DND-41 (cell line): ENCODE measurements at regions not wholly inside any gene's neighbourhood (a gene's known extent, or its start where the extent isn't known, plus 50 kb on each side); places are given as distances from the start of the nearest gene placed in this dataset.

Experiments
- ATAC-seq: fragments of 200-7000 bp; cut with Tn5 transposase; 3 replicates; pipeline ENCODE4 v1.9.1; 2021; ENCODE audit warnings: low read depth; ENCODE audit not compliant: insufficient read depth
- DNase-seq: peaks from one replicate; pipeline ENCODE4 v3.0.0-alpha.2; 2020
- H2AFZ ChIP-seq: 2 replicates; pipeline ENCODE4 v1.6.0; 2012; ENCODE audit warnings: low read depth, low read length
- H3K27ac ChIP-seq: 2 replicates; pipeline ENCODE4 v1.5.1; 2012; ENCODE audit warnings: low read length, inconsistent platforms
- H3K27me3 ChIP-seq: fragments of 200-600 bp; sonication (generic); 2 replicates; pipeline ENCODE4 v1.6.0; 2012; ENCODE audit warnings: low read length, mild to moderate bottlenecking, inconsistent platforms; ENCODE audit not compliant: insufficient read depth, poor library complexity
- H3K36me3 ChIP-seq: 2 replicates; pipeline ENCODE4 v1.5.1; 2012; ENCODE audit warnings: low read length, inconsistent platforms; ENCODE audit not compliant: insufficient read depth
- H3K4me1 ChIP-seq: 2 replicates; pipeline ENCODE4 v1.5.1; 2012; ENCODE audit warnings: mild to moderate bottlenecking, low read length; ENCODE audit not compliant: insufficient read depth
- H3K4me2 ChIP-seq: 2 replicates; pipeline ENCODE4 v1.6.0; 2012; ENCODE audit warnings: mild to moderate bottlenecking, moderate library complexity, low read length, inconsistent platforms; ENCODE audit not compliant: insufficient read depth
- H3K4me3 ChIP-seq, 2 experiments: fragments of 200-600 bp in 1 of 2; shearing (Covaris generic) in 1 of 2; 2 replicates each; pipeline ENCODE4 v1.5.1; 2012 to 2016; ENCODE audit warnings: inconsistent platforms in 2 of 2, low read length in 2 of 2, mild to moderate bottlenecking in 2 of 2, low read depth in 1 of 2, moderate library complexity in 1 of 2
- H3K79me2 ChIP-seq: 2 replicates; pipeline ENCODE4 v1.6.0; 2012; ENCODE audit warnings: low read length, inconsistent platforms; ENCODE audit not compliant: insufficient read depth
- H3K9ac ChIP-seq: 2 replicates; pipeline ENCODE4 v1.6.0; 2012; ENCODE audit warnings: low read depth, mild to moderate bottlenecking, inconsistent platforms, low read length, moderate library complexity
- H3K9me3 ChIP-seq: 2 replicates; pipeline ENCODE4 v1.5.1; 2012; ENCODE audit warnings: low read length, moderate library complexity, mild to moderate bottlenecking, inconsistent platforms; ENCODE audit not compliant: insufficient read depth, severe bottlenecking
- H4K20me1 ChIP-seq: 2 replicates; pipeline ENCODE4 v1.6.0; 2012; ENCODE audit warnings: low read length; ENCODE audit not compliant: insufficient read depth
- EZH2 ChIP-seq: IDR thresholded peaks from 3 replicates; pipeline ENCODE4 v1.6.1; 2012; ENCODE audit warnings: borderline replicate concordance, low read depth, mild to moderate bottlenecking, moderate library complexity, low read length, inconsistent platforms; ENCODE audit not compliant: severe bottlenecking
- TF ChIP-seq, protein P1 (sequence below): IDR thresholded peaks from 2 replicates; pipeline ENCODE4 v1.5.1; 2012; ENCODE audit warnings: borderline replicate concordance, low read length, moderate library complexity, mild to moderate bottlenecking; ENCODE audit not compliant: poor library complexity, severe bottlenecking; ENCODE audit errors: extremely low read depth

DNA sequence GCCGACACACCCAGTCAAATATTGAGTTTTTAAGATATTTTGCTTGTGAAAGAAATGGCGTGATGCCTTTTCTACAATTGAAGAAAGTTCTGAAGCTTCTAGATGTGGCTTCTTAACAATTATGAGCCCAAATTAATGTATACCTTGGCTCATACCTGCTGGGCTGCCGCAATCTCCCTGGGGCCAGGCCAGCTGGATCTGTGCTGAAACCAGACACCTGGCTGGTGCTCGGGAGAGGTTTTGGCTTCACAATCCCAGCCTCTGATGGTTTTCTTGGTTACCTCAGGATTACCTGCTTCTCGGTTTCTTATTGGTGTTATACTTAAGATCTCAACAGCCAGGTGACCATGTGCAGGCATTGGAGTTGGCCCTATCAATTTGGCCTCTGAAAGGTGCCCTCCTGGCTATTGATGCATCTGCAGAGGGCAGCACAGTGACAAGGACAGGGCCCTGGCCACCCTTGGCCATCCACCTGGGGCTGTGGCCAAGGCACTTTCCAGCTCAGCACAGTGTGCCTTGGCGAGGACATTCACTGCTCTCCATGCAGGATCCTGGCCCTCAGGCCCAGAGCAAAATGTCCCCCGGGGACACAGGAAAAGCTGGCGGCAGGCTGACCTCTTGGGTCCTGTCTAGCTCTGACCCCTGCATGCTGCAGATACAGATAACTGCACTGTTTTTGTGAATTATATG is 305.0 kb downstream of the ZNF536 start:
- no peak for TF ChIP-seq EZH2
- TF ChIP-seq, protein P1, sequence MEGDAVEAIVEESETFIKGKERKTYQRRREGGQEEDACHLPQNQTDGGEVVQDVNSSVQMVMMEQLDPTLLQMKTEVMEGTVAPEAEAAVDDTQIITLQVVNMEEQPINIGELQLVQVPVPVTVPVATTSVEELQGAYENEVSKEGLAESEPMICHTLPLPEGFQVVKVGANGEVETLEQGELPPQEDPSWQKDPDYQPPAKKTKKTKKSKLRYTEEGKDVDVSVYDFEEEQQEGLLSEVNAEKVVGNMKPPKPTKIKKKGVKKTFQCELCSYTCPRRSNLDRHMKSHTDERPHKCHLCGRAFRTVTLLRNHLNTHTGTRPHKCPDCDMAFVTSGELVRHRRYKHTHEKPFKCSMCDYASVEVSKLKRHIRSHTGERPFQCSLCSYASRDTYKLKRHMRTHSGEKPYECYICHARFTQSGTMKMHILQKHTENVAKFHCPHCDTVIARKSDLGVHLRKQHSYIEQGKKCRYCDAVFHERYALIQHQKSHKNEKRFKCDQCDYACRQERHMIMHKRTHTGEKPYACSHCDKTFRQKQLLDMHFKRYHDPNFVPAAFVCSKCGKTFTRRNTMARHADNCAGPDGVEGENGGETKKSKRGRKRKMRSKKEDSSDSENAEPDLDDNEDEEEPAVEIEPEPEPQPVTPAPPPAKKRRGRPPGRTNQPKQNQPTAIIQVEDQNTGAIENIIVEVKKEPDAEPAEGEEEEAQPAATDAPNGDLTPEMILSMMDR, result no peak
- DNase-seq (no peak), ATAC-seq (no peak)
- H3K27ac ChIP-seq, result no peak overlapping the region
- H3K4me3 ChIP-seq, result no peak overlapping the region
- H3K27me3 ChIP-seq, result peaks cover 4% of the 10 kb centered on the region
- H2AFZ ChIP-seq, result no peak overlapping the region
- H3K9ac ChIP-seq, result no peak overlapping the region
- H3K36me3 ChIP-seq, result no peaks in the 10 kb centered on the region
- H3K4me2 ChIP-seq, result no peak overlapping the region
- H3K9me3 ChIP-seq, result no peaks in the 10 kb centered on the region
- H3K79me2 ChIP-seq, result no peaks in the 10 kb centered on the region
- no peaks in the 10 kb centered on the region for H3K4me1 ChIP-seq
- no peaks in the 10 kb centered on the region; the same call in 1 of the 2 replicates for H4K20me1 ChIP-seq

DNA sequence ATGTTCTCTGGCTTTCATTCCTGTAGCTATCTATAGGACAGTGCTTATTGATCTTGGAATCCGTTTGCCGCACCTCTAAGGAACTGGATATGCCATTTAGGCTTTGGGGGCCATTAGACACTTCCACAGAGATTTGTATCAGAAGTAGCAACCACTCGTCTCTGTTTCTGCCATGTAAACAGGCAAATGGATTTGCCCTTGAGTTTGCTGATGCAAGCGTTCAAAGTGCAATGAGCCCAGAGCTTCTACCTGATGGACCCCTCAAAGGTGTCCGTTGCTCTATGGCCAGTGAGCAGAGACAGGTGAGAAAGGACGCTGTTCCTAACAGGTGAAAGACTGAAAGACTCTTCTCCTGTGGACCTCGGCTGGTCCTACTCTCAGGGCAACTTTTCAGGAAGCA is 302.9 kb downstream of the ZNF536 start:
- H2AFZ ChIP-seq, result no peak overlapping the region
- no peak overlapping the region for H3K9ac ChIP-seq
- no peak overlapping the region for H3K27ac ChIP-seq
- no peaks in the 10 kb centered on the region for H3K4me1 ChIP-seq
- DNase-seq (no peak), ATAC-seq (no peak)
- no peak overlapping the region for H3K4me3 ChIP-seq
- H3K9me3 ChIP-seq, result no peaks in the 10 kb centered on the region
- H3K36me3 ChIP-seq, result no peaks in the 10 kb centered on the region
- no peaks in the 10 kb centered on the region; the same call in 1 of the 2 replicates for H4K20me1 ChIP-seq
- no peaks in the 10 kb centered on the region for H3K79me2 ChIP-seq
- TF ChIP-seq EZH2, result no peak
- TF ChIP-seq, protein P1, result no peak
- H3K4me2 ChIP-seq, result no peak overlapping the region
- peaks cover 6% of the 10 kb centered on the region for H3K27me3 ChIP-seq

DNA sequence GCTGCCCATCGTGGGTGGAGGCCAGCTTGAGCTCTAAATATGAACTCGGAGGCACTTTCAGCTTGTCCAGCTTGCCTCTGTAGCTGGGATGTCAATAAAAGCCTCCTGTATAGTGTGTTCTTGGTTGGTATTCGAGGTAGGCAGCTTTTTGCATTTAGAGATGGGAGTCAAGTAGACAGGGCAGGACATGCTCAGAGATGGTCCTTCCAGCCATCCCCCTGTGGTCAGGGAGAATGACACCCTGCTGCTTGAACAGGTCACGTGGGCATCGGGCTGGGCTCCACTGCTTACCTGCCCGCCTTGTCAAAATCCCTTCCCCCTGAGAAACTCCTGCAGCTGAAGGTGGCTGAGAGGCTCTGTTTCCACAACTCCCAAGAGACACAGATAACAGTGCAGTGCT is 302.5 kb downstream of the ZNF536 start:
- Histone ChIP-seq H3K27ac (no peak overlapping the region), H3K4me1 (no peaks in the 10 kb centered on the region), H3K9ac (no peak overlapping the region), H2AFZ (no peak overlapping the region), H3K4me2 (no peak overlapping the region), H3K9me3 (no peaks in the 10 kb centered on the region), H3K36me3 (no peaks in the 10 kb centered on the region), H3K27me3 (peaks cover 7% of the 10 kb centered on the region), H4K20me1 (no peaks in the 10 kb centered on the region; the same call in 1 of the 2 replicates), H3K79me2 (no peaks in the 10 kb centered on the region), H3K4me3 (no peak overlapping the region)
- DNase-seq, result no peak
- ATAC-seq, result no peak
- TF ChIP-seq, protein P1, result no peak
- no peak for TF ChIP-seq EZH2

DNA sequence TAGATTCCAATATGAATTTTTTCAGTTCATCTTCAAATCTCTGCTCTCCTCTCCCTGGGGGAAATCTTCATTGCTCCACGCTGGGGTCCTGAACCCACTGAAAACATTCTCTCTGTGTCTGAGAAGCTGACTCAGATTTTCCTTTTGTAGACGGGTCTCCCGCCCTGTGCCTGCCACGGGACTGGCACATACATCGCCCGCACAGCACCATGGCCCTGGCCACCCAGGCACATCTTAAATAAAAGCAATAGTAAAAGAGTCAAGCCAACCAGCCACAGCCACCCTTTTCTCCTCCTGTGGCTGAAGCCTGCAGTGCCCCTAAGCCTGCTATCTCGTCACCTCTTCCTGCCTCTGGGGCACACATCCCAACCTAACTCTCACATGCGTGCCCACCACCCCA is 301.2 kb downstream of the ZNF536 start:
- no peak for ATAC-seq
- no peak for DNase-seq
- TF ChIP-seq, protein P1, result no peak
- no peak for TF ChIP-seq EZH2
- Histone ChIP-seq H3K9ac (no peak overlapping the region), H3K4me2 (no peak overlapping the region), H4K20me1 (no peaks in the 10 kb centered on the region; the same call in none of the 2 replicates), H3K27ac (no peak overlapping the region), H3K4me3 (no peak overlapping the region), H2AFZ (no peak overlapping the region), H3K36me3 (no peaks in the 10 kb centered on the region), H3K79me2 (no peaks in the 10 kb centered on the region), H3K4me1 (no peaks in the 10 kb centered on the region), H3K27me3 (peaks cover 7% of the 10 kb centered on the region), H3K9me3 (no peaks in the 10 kb centered on the region)
